K562 (cell line): ENCODE measurements at regions not wholly inside any gene's neighbourhood (a gene's known extent, or its start where the extent isn't known, plus 50 kb on each side); places are given as distances from the start of the nearest gene placed in this dataset.

ENCODE experiments used
- IRF2 ChIP-seq: sonication (generic); formaldehyde crosslinking; IDR thresholded peaks from 2 replicates; pipeline ENCODE4 v1.8.1; 2022; ENCODE audit warnings: mild to moderate bottlenecking, missing genetic modification reagents
- MAZ ChIP-seq, 2 experiments: fragments of 450-650 bp in 1 of 2; sonication (generic) in 1 of 2; formaldehyde crosslinking; IDR thresholded peaks in 1 of 2; conservative IDR thresholded peaks in 1 of 2; 2 replicates each; pipeline versions ENCODE4 v1.4.0 to v1.5.0; 2020; ENCODE audit warnings: mild to moderate bottlenecking in 1 of 2, missing genetic modification reagents in 1 of 2
- NFATC3 ChIP-seq: fragments of 450-650 bp; IDR thresholded peaks from 2 replicates; pipeline ENCODE4 v1.6.1; 2017; ENCODE audit warnings: mild to moderate bottlenecking
- PHF8 ChIP-seq: fragments of 200-600 bp; sonication (generic); IDR thresholded peaks from 2 replicates; pipeline ENCODE4 v1.6.1; 2012; ENCODE audit warnings: mixed run types, mild to moderate bottlenecking, inconsistent platforms, low read length, moderate library complexity, borderline replicate concordance
- POU5F1 ChIP-seq: fragments of 150-350 bp; IDR thresholded peaks from 2 replicates; pipeline ENCODE4 v1.6.1; 2014; ENCODE audit warnings: borderline replicate concordance, low read length, low read depth, mild to moderate bottlenecking; ENCODE audit not compliant: partially characterized antibody
- ZNF785 ChIP-seq: fragments of 250-450 bp; sonication (Bioruptor Pico); IDR thresholded peaks from 2 replicates; pipeline ENCODE4 v1.4.0; 2020; ENCODE audit warnings: mild to moderate bottlenecking
- TF ChIP-seq, protein P1 (sequence below): IDR thresholded peaks from 3 replicates; pipeline ENCODE4 v1.6.1; 2011; ENCODE audit warnings: borderline replicate concordance, mild to moderate bottlenecking, moderate library complexity; ENCODE audit not compliant: insufficient read length; ENCODE audit errors: extremely low read depth
- TF ChIP-seq, protein P2 (sequence below), 3 experiments: fragments of 200-800 bp in 1 of 3; sonication (Bioruptor generic) in 1 of 3; sonication (generic) in 1 of 3; formaldehyde crosslinking in 1 of 3; IDR thresholded peaks; 2 replicates each; pipeline versions ENCODE4 v1.6.1 to v1.8.0; 2016 to 2022; ENCODE audit warnings: mild to moderate bottlenecking in 2 of 3, missing compliant biosample characterization in 2 of 3, missing genetic modification characterization in 2 of 3, missing genetic modification reagents in 1 of 3
- TF ChIP-seq, protein P3 (sequence below): fragments of 450-650 bp; IDR thresholded peaks from 2 replicates; pipeline ENCODE4 v1.6.1; 2016; ENCODE audit warnings: missing biosample characterization, missing genetic modification characterization
- TF ChIP-seq, protein P4 (sequence below), 3 experiments: IDR thresholded peaks in 2 of 3; conservative IDR thresholded peaks in 1 of 3; 2 replicates each; pipeline ENCODE4 v1.5.1; 2011 to 2012; ENCODE audit warnings: low read length in 3 of 3, mild to moderate bottlenecking in 3 of 3, control low read depth in 2 of 3, improper control_type of control experiment in 1 of 3, inconsistent platforms in 1 of 3, low read depth in 1 of 3, mixed read lengths in 1 of 3, moderate library complexity in 1 of 3; ENCODE audit not compliant: insufficient read depth in 2 of 3

DNA sequence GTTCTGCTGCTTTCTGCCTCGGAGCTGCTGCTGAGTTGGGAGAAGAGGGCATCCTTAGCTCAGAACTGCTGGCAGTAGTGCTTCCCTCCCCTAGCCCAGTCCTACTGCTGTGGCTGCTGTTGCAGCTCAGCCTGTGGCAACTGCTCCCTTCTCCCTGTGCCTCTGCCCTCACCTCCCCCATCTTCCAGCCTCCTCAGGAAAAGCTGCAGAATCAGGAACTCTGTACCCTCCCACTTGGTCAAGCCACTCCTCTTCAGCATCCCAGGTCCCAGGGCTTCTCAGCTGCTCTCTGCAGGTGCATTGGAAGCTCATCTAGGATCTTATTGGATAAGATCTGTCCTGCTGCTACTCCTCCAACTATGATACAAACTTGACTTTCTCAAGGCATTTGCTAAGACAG is 316.7 kb downstream of the BRINP2 start:
- no peak for TF ChIP-seq NFATC3
- no peak for TF ChIP-seq PHF8
- TF ChIP-seq POU5F1 = no peak
- TF ChIP-seq ZNF785 (CRISPR knock-in tag) = no peak
- no peak for TF ChIP-seq IRF2 (CRISPR knock-in tag)
- TF ChIP-seq, protein P1, sequence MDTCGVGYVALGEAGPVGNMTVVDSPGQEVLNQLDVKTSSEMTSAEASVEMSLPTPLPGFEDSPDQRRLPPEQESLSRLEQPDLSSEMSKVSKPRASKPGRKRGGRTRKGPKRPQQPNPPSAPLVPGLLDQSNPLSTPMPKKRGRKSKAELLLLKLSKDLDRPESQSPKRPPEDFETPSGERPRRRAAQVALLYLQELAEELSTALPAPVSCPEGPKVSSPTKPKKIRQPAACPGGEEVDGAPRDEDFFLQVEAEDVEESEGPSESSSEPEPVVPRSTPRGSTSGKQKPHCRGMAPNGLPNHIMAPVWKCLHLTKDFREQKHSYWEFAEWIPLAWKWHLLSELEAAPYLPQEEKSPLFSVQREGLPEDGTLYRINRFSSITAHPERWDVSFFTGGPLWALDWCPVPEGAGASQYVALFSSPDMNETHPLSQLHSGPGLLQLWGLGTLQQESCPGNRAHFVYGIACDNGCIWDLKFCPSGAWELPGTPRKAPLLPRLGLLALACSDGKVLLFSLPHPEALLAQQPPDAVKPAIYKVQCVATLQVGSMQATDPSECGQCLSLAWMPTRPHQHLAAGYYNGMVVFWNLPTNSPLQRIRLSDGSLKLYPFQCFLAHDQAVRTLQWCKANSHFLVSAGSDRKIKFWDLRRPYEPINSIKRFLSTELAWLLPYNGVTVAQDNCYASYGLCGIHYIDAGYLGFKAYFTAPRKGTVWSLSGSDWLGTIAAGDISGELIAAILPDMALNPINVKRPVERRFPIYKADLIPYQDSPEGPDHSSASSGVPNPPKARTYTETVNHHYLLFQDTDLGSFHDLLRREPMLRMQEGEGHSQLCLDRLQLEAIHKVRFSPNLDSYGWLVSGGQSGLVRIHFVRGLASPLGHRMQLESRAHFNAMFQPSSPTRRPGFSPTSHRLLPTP = no peak
- TF ChIP-seq, protein P2, sequence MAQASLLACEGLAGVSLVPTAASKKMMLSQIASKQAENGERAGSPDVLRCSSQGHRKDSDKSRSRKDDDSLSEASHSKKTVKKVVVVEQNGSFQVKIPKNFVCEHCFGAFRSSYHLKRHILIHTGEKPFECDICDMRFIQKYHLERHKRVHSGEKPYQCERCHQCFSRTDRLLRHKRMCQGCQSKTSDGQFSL (CRISPR knock-in tag; IDR thresholded peaks at IDR 0.05) = no peak
- TF ChIP-seq, protein P2 (tag; IDR thresholded peaks at IDR 0.05) = no peak
- TF ChIP-seq, protein P3, sequence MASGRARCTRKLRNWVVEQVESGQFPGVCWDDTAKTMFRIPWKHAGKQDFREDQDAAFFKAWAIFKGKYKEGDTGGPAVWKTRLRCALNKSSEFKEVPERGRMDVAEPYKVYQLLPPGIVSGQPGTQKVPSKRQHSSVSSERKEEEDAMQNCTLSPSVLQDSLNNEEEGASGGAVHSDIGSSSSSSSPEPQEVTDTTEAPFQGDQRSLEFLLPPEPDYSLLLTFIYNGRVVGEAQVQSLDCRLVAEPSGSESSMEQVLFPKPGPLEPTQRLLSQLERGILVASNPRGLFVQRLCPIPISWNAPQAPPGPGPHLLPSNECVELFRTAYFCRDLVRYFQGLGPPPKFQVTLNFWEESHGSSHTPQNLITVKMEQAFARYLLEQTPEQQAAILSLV (tag) = no peak
- TF ChIP-seq MAZ (CRISPR knock-in tag; conservative IDR thresholded peaks at IDR 0.05 in 1 of 2, IDR thresholded peaks at IDR 0.05 in 1 of 2) = no peak
- TF ChIP-seq, protein P4, sequence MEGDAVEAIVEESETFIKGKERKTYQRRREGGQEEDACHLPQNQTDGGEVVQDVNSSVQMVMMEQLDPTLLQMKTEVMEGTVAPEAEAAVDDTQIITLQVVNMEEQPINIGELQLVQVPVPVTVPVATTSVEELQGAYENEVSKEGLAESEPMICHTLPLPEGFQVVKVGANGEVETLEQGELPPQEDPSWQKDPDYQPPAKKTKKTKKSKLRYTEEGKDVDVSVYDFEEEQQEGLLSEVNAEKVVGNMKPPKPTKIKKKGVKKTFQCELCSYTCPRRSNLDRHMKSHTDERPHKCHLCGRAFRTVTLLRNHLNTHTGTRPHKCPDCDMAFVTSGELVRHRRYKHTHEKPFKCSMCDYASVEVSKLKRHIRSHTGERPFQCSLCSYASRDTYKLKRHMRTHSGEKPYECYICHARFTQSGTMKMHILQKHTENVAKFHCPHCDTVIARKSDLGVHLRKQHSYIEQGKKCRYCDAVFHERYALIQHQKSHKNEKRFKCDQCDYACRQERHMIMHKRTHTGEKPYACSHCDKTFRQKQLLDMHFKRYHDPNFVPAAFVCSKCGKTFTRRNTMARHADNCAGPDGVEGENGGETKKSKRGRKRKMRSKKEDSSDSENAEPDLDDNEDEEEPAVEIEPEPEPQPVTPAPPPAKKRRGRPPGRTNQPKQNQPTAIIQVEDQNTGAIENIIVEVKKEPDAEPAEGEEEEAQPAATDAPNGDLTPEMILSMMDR (IDR thresholded peaks at IDR 0.05 in 2 of 3, conservative IDR thresholded peaks at IDR 0.05 in 1 of 3; ENCODE audit: insufficient read depth in 2 of 3, low read depth in 1 of 3, low read length in 3 of 3) = no peak
